Neutrophil (primary cell): ENCODE measurements at regions not wholly inside any gene's neighbourhood (a gene's known extent, or its start where the extent isn't known, plus 50 kb on each side); places are given as distances from the start of the nearest gene placed in this dataset.

Experiments used
- H3K27ac ChIP-seq: fragments of 200-600 bp; sonication (generic); 2 replicates; pipeline ENCODE4 v1.5.1; 2016; ENCODE audit warnings: mild to moderate bottlenecking, moderate library complexity
- H3K27me3 ChIP-seq: fragments of 200-600 bp; sonication (generic); 2 replicates; pipeline ENCODE4 v1.6.0; 2016; ENCODE audit warnings: mild to moderate bottlenecking
- H3K36me3 ChIP-seq: fragments of 200-600 bp; sonication (generic); 2 replicates; pipeline ENCODE4 v1.5.1; 2017
- H3K4me1 ChIP-seq, 2 experiments: fragments of 200-600 bp in 1 of 2; sonication (generic) in 1 of 2; 1 replicate in 1 of 2; 2 replicates in 1 of 2; pipeline versions ENCODE4 v1.5.1 to v1.6.1; 2013 to 2016; ENCODE audit warnings: low read depth in 1 of 2, low read length in 1 of 2, mild to moderate bottlenecking in 1 of 2, moderate library complexity in 1 of 2; ENCODE audit not compliant: control insufficient read depth in 1 of 2, insufficient read depth in 1 of 2
- H3K4me3 ChIP-seq, 2 experiments: fragments of 200-600 bp in 1 of 2; sonication (generic) in 1 of 2; 1 replicate in 1 of 2; 2 replicates in 1 of 2; pipeline ENCODE4 v1.5.1; 2013 to 2016; ENCODE audit warnings: low read depth in 1 of 2, low read length in 1 of 2, mild to moderate bottlenecking in 1 of 2, moderate library complexity in 1 of 2
- H3K9me3 ChIP-seq: fragments of 200-600 bp; sonication (generic); 2 replicates; pipeline ENCODE4 v1.5.1; 2016
- CTCF ChIP-seq: fragments of 200-600 bp; sonication (generic); IDR thresholded peaks from 2 replicates; pipeline ENCODE4 v1.5.1; 2016; ENCODE audit warnings: antibody characterized with exemption

GRCh38 chr2:119104414-119104813 lies 54.1 kb downstream of the C1QL2 start:
- H3K9me3 ChIP-seq = no peaks in the 10 kb centered on the region

DNA sequence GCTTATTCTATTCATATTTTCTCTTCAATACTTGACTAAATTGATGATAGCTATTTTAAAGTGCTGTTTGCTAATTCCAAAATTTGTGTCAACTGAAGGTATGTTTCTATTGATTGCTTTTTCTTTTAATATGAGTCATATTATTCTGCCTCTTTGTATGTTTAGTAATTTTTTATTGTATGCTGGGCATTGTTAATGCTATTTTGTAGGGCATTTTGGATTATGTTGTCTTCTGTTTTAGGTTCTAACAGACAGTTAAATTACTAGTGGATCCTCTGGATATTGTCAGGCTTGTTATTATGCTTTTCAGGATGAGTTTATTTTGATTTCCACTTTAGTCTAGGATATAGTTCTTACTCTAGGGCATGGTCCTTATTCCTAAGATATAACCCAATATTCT lies 55.6 kb downstream of the C1QL2 start:
- no peaks in the 10 kb centered on the region for H3K9me3 ChIP-seq
- H3K27me3 ChIP-seq = no peaks in the 10 kb centered on the region
- no peak for TF ChIP-seq CTCF
- H3K27ac ChIP-seq = no peak overlapping the region
- H3K4me3 ChIP-seq = no peak overlapping the region
- H3K36me3 ChIP-seq = no peaks in the 10 kb centered on the region
- no peaks in the 10 kb centered on the region for H3K4me1 ChIP-seq

More at GRCh38 chr2:119104414-119104813, 54.1 kb downstream of the C1QL2 start:
- H3K27me3 ChIP-seq = no peaks in the 10 kb centered on the region
- no peaks in the 10 kb centered on the region for H3K4me1 ChIP-seq
- no peak overlapping the region for H3K27ac ChIP-seq
- TF ChIP-seq CTCF = no peak
- no peak overlapping the region for H3K4me3 ChIP-seq
- H3K36me3 ChIP-seq = no peaks in the 10 kb centered on the region

DNA sequence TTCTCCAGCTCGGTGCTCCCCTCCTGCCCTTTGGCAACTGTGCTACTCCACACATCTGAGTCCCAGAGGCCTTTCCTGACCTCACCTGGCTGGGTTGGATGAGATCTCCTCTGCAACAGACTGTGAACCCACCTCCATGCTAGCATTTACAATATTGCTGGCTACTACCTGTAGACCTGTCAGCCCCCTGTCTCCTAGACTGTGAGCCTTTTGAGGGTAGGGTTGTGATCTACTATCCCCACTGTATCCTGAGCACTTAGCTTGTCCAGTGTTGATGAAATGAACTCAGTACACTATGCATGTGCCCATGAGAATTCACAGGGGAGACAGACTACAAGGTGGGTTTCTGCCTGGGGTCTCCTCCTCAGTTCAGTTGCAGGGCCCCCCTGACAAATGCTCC lies 70.1 kb downstream of the C1QL2 start:
- no peaks in the 10 kb centered on the region for H3K9me3 ChIP-seq
- no peak for TF ChIP-seq CTCF
- no peak overlapping the region for H3K4me3 ChIP-seq

DNA sequence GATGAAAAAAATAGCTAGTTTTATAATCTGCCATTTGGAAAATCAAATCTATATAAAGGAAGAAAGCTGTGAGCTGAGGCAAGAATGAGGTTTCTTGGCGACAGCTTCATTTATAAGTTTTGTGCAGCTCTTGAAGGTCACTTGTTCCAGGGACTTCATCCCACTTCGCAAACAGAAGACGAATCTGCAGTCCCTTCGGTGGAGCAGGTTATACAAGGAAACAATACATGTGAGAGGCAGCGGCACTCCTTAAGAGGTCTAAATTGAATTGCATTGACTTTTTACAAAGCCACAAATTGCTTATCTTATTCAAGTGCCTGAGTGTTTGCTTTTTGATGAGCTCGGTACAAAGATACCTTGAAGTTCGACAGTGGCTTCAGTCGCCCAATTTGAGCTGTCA lies 72.2 kb downstream of the C1QL2 start:
- no peaks in the 10 kb centered on the region for H3K9me3 ChIP-seq
- H3K4me3 ChIP-seq = no peak overlapping the region
- peaks cover 25% of the 10 kb centered on the region for H3K27me3 ChIP-seq
- no peak overlapping the region for H3K27ac ChIP-seq
- H3K36me3 ChIP-seq = no peaks in the 10 kb centered on the region
- TF ChIP-seq CTCF = no peak
- no peaks in the 10 kb centered on the region for H3K4me1 ChIP-seq

More for the DNA sequence above, 70.1 kb downstream of the C1QL2 start:
- H3K4me1 ChIP-seq = no peaks in the 10 kb centered on the region
- H3K27ac ChIP-seq = no peak overlapping the region
- H3K36me3 ChIP-seq = no peaks in the 10 kb centered on the region
- peaks cover 25% of the 10 kb centered on the region for H3K27me3 ChIP-seq

DNA sequence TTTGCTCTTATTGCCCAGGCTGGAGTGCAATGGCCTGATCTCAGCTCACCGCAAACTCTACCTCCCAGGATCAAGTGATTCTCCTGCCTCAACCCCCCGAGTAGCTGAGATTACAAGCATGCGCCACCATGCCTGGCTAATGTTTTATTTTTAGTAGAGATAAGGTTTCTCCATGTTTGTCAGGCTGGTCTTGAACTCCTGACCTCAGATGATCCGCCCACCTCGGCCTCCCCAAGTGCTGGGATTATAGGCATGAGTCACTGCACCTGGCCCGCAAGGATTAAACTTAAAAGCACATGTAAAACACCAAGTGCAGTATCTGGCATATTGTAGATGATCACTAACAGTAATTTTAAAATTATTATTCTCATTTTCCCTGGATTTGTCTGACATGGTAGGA lies 72.9 kb downstream of the C1QL2 start:
- no peaks in the 10 kb centered on the region for H3K9me3 ChIP-seq
- no peaks in the 10 kb centered on the region for H3K36me3 ChIP-seq
- no peak overlapping the region for H3K27ac ChIP-seq
- H3K4me1 ChIP-seq = no peaks in the 10 kb centered on the region
- no peak for TF ChIP-seq CTCF
- no peak overlapping the region for H3K4me3 ChIP-seq
- peaks cover 19% of the 10 kb centered on the region for H3K27me3 ChIP-seq

GRCh38 chr2:119083416-119083815 lies 75.1 kb downstream of the C1QL2 start:
- Histone ChIP-seq H3K9me3 (no peaks in the 10 kb centered on the region), H3K4me1 (no peaks in the 10 kb centered on the region), H3K27ac (no peak overlapping the region), H3K4me3 (no peak overlapping the region), H3K36me3 (no peaks in the 10 kb centered on the region), H3K27me3 (peaks cover 32% of the 10 kb centered on the region)
- no peak for TF ChIP-seq CTCF
